ENCODE measurements at regions not wholly inside any gene's neighbourhood (a gene's known extent, or its start where the extent isn't known, plus 50 kb on each side); places are given as distances from the start of the nearest gene placed in this dataset.

- TF ChIP-seq ZNF121 (CRISPR knock-in tag; IDR thresholded peaks at IDR 0.05) (no peak), ZNF263 (CRISPR knock-in tag; IDR thresholded peaks at IDR 0.05; ENCODE audit: low read depth) (no peak), ATF6 (CRISPR knock-in tag; IDR thresholded peaks at IDR 0.05) (no peak), GRHL2 (CRISPR knock-in tag; IDR thresholded peaks at IDR 0.05; ENCODE audit: insufficient replicate concordance, severe bottlenecking) (no peak), ATF3 (CRISPR knock-in tag; conservative IDR thresholded peaks at IDR 0.05) (no peak), SP1 (CRISPR knock-in tag; conservative IDR thresholded peaks at IDR 0.05) (no peak), ZBTB43 (CRISPR knock-in tag; IDR thresholded peaks at IDR 0.05) (no peak), ESRRA (CRISPR knock-in tag; IDR thresholded peaks at IDR 0.05; ENCODE audit: borderline replicate concordance) (no peak), FOXJ3 (CRISPR knock-in tag; IDR thresholded peaks at IDR 0.05; ENCODE audit: borderline replicate concordance) (no peak), ZNF232 (CRISPR knock-in tag; IDR thresholded peaks at IDR 0.05) (no peak), ELF4 (CRISPR knock-in tag; IDR thresholded peaks at IDR 0.05; ENCODE audit: low read depth) (no peak), USF2 (CRISPR knock-in tag; IDR thresholded peaks at IDR 0.05) (no peak)
- TF ChIP-seq, protein P1, sequence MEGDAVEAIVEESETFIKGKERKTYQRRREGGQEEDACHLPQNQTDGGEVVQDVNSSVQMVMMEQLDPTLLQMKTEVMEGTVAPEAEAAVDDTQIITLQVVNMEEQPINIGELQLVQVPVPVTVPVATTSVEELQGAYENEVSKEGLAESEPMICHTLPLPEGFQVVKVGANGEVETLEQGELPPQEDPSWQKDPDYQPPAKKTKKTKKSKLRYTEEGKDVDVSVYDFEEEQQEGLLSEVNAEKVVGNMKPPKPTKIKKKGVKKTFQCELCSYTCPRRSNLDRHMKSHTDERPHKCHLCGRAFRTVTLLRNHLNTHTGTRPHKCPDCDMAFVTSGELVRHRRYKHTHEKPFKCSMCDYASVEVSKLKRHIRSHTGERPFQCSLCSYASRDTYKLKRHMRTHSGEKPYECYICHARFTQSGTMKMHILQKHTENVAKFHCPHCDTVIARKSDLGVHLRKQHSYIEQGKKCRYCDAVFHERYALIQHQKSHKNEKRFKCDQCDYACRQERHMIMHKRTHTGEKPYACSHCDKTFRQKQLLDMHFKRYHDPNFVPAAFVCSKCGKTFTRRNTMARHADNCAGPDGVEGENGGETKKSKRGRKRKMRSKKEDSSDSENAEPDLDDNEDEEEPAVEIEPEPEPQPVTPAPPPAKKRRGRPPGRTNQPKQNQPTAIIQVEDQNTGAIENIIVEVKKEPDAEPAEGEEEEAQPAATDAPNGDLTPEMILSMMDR (IDR thresholded peaks at IDR 0.05) = no peak
- TF ChIP-seq, protein P2, sequence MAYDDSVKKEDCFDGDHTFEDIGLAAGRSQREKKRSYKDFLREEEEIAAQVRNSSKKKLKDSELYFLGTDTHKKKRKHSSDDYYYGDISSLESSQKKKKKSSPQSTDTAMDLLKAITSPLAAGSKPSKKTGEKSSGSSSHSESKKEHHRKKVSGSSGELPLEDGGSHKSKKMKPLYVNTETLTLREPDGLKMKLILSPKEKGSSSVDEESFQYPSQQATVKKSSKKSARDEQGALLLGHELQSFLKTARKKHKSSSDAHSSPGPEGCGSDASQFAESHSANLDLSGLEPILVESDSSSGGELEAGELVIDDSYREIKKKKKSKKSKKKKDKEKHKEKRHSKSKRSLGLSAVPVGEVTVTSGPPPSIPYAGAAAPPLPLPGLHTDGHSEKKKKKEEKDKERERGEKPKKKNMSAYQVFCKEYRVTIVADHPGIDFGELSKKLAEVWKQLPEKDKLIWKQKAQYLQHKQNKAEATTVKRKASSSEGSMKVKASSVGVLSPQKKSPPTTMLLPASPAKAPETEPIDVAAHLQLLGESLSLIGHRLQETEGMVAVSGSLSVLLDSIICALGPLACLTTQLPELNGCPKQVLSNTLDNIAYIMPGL (CRISPR knock-in tag; IDR thresholded peaks at IDR 0.05) = no peak
Observed at GRCh38 chr12:20262119-20262518, 106.2 kb upstream of the PDE3A start.
